ENCODE measurements at regions not wholly inside any gene's neighbourhood (a gene's known extent, or its start where the extent isn't known, plus 50 kb on each side); places are given as distances from the start of the nearest gene placed in this dataset.
"Not testable (repeated sequence)": the region's sequence is repeated elsewhere in the genome, so short reads cannot be mapped to it uniquely, and the experiment has no call there.

GRCh38 chr3:81812098-81812497, 50.7 kb upstream of the GBE1 start:
- not testable (repeated sequence) for DNase-seq
